ENCODE measurements at regions not wholly inside any gene's neighbourhood (a gene's known extent, or its start where the extent isn't known, plus 50 kb on each side); places are given as distances from the start of the nearest gene placed in this dataset.

DNA sequence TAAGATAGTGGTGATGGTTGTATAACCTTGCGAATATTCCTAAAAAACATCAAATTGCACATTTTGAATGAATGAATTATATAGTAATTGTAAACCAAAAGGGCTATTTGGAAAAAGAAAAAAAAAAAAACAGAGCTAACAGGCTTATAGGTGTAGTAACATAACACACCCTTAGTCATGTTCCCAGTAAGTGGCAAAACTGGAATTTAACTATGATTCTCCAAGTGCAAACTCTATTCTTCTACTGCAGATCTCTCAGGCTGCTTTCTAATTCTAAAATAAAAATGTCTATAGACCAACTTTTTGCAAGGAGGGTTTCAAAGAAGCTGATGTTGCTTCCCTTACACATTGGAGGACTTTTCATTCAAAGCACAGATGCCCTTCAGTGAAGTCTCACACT is 293.2 kb upstream of the MON1B start:
- TF ChIP-seq, protein P1, sequence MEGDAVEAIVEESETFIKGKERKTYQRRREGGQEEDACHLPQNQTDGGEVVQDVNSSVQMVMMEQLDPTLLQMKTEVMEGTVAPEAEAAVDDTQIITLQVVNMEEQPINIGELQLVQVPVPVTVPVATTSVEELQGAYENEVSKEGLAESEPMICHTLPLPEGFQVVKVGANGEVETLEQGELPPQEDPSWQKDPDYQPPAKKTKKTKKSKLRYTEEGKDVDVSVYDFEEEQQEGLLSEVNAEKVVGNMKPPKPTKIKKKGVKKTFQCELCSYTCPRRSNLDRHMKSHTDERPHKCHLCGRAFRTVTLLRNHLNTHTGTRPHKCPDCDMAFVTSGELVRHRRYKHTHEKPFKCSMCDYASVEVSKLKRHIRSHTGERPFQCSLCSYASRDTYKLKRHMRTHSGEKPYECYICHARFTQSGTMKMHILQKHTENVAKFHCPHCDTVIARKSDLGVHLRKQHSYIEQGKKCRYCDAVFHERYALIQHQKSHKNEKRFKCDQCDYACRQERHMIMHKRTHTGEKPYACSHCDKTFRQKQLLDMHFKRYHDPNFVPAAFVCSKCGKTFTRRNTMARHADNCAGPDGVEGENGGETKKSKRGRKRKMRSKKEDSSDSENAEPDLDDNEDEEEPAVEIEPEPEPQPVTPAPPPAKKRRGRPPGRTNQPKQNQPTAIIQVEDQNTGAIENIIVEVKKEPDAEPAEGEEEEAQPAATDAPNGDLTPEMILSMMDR (IDR thresholded peaks at IDR 0.05; ENCODE audit: poor library complexity) = no peak
- no peak for TF ChIP-seq EZH2phosphoT487 (IDR thresholded peaks at IDR 0.05; ENCODE audit: low read depth, severe bottlenecking, unreplicated experiment)

All from hepatocyte (in vitro differentiated cells).